Astrocyte (in vitro differentiated cells and primary cell): ENCODE measurements at regions not wholly inside any gene's neighbourhood (a gene's known extent, or its start where the extent isn't known, plus 50 kb on each side); places are given as distances from the start of the nearest gene placed in this dataset.

Experiments
- EZH2 ChIP-seq: IDR thresholded peaks from 2 replicates; pipeline ENCODE4 v1.6.1; 2012; ENCODE audit warnings: mild to moderate bottlenecking, low read length, inconsistent platforms; ENCODE audit not compliant: insufficient read depth
- TF ChIP-seq, protein P1 (sequence below): IDR thresholded peaks from 2 replicates; pipeline ENCODE4 v1.5.1; 2011; ENCODE audit warnings: low read depth, mild to moderate bottlenecking, inconsistent platforms, low read length, moderate library complexity; ENCODE audit not compliant: insufficient read depth

DNA sequence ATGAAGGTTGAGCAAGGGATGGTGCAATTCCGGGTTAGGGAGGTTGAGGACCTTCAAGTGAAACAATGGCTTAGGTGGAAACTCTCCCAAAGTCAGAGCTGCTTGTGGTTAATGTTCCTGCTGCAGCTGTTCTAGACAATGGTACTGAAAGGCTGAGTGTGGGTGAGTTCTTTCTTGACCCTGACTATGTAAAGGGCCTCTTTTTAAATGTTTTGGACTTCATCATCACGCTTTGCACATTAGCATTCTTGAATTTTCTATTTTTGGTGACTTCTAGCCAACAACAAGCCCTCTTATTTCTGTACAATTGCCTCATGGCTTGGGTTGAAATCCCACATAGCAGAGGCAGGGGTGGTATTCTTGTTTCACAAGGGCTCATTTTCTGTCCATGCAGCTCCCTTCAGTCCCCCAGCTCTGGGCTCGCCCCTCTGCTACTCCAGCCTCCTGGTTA is 136.3 kb upstream of the ANKRD55 start:
- TF ChIP-seq, protein P1, sequence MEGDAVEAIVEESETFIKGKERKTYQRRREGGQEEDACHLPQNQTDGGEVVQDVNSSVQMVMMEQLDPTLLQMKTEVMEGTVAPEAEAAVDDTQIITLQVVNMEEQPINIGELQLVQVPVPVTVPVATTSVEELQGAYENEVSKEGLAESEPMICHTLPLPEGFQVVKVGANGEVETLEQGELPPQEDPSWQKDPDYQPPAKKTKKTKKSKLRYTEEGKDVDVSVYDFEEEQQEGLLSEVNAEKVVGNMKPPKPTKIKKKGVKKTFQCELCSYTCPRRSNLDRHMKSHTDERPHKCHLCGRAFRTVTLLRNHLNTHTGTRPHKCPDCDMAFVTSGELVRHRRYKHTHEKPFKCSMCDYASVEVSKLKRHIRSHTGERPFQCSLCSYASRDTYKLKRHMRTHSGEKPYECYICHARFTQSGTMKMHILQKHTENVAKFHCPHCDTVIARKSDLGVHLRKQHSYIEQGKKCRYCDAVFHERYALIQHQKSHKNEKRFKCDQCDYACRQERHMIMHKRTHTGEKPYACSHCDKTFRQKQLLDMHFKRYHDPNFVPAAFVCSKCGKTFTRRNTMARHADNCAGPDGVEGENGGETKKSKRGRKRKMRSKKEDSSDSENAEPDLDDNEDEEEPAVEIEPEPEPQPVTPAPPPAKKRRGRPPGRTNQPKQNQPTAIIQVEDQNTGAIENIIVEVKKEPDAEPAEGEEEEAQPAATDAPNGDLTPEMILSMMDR, result no peak
- TF ChIP-seq EZH2, result no peak
